ENCODE measurements at regions not wholly inside any gene's neighbourhood (a gene's known extent, or its start where the extent isn't known, plus 50 kb on each side); places are given as distances from the start of the nearest gene placed in this dataset.
A peak's percentile ranks its signal among the peaks of the same experiment; 100 is the strongest.

- DNase-seq: no peak
- Mint-ChIP-seq H3K4me3 (no peak overlapping the region), H3K4me1 (no peaks in the 10 kb centered on the region), H3K9me3 (no peaks in the 10 kb centered on the region), H3K27ac (no peak overlapping the region), H3K27me3 (no peaks in the 10 kb centered on the region), H3K36me3 (no peaks in the 10 kb centered on the region)
Measured at GRCh38 chr4:171667906-171668305, 145.3 kb upstream of the GALNTL6 start.

GRCh38 chr4:171651071-171651470 lies 162.1 kb upstream of the GALNTL6 start:
- H3K27ac Mint-ChIP-seq: no peak overlapping the region
- H3K4me3 Mint-ChIP-seq: no peak overlapping the region
- H3K36me3 Mint-ChIP-seq: no peaks in the 10 kb centered on the region
- H3K27me3 Mint-ChIP-seq: no peaks in the 10 kb centered on the region
- no peak for DNase-seq
- peaks cover 9% of the 10 kb centered on the region for H3K9me3 Mint-ChIP-seq
- no peaks in the 10 kb centered on the region for H3K4me1 Mint-ChIP-seq

GRCh38 chr4:171650543-171650942 lies 162.7 kb upstream of the GALNTL6 start:
- Mint-ChIP-seq H3K27ac (no peak overlapping the region), H3K9me3 (peaks cover 9% of the 10 kb centered on the region), H3K27me3 (no peaks in the 10 kb centered on the region), H3K36me3 (no peaks in the 10 kb centered on the region), H3K4me1 (no peaks in the 10 kb centered on the region), H3K4me3 (no peak overlapping the region)
- DNase-seq: no peak

GRCh38 chr4:171648926-171649325 lies 164.3 kb upstream of the GALNTL6 start:
- Mint-ChIP-seq H3K27me3 (no peaks in the 10 kb centered on the region), H3K36me3 (no peaks in the 10 kb centered on the region), H3K9me3 (peaks cover 9% of the 10 kb centered on the region), H3K4me3 (no peak overlapping the region), H3K27ac (no peak overlapping the region), H3K4me1 (no peaks in the 10 kb centered on the region)
- DNase-seq: no peak

- no peak for DNase-seq
- peaks cover 8% of the 10 kb centered on the region for H3K9me3 Mint-ChIP-seq
- H3K27ac Mint-ChIP-seq: no peak overlapping the region
- no peaks in the 10 kb centered on the region for H3K36me3 Mint-ChIP-seq
- H3K4me1 Mint-ChIP-seq: peaks cover 7% of the 10 kb centered on the region
- H3K27me3 Mint-ChIP-seq: no peaks in the 10 kb centered on the region
- no peak overlapping the region for H3K4me3 Mint-ChIP-seq
Measured at GRCh38 chr4:171646984-171647383, 166.2 kb upstream of the GALNTL6 start.

- Mint-ChIP-seq H3K4me3 (no peak overlapping the region), H3K9me3 (peaks cover 2% of the 10 kb centered on the region), H3K27ac (no peak overlapping the region), H3K4me1 (peaks cover 10% of the 10 kb centered on the region), H3K36me3 (no peaks in the 10 kb centered on the region), H3K27me3 (no peaks in the 10 kb centered on the region)
- DNase-seq: peak; percentile 4
Measured at GRCh38 chr4:171644430-171645057, 168.7 kb upstream of the GALNTL6 start.

- Mint-ChIP-seq H3K9me3 (peaks cover 2% of the 10 kb centered on the region), H3K36me3 (no peaks in the 10 kb centered on the region), H3K4me3 (no peak overlapping the region), H3K4me1 (peaks cover 11% of the 10 kb centered on the region), H3K27me3 (no peaks in the 10 kb centered on the region), H3K27ac (peak overlapping the region; percentile 47)
- no peak for DNase-seq
Measured at GRCh38 chr4:171639540-171639939, 173.7 kb upstream of the GALNTL6 start.

GRCh38 chr4:171636606-171637005 lies 176.6 kb upstream of the GALNTL6 start:
- Mint-ChIP-seq H3K4me1 (peaks cover 4% of the 10 kb centered on the region), H3K36me3 (no peaks in the 10 kb centered on the region)

GRCh38 chr4:171629737-171630136 lies 183.5 kb upstream of the GALNTL6 start:
- Mint-ChIP-seq H3K27me3 (no peaks in the 10 kb centered on the region), H3K27ac (no peak overlapping the region), H3K4me1 (no peaks in the 10 kb centered on the region), H3K36me3 (no peaks in the 10 kb centered on the region), H3K4me3 (no peak overlapping the region), H3K9me3 (peaks cover 5% of the 10 kb centered on the region)
- no peak for DNase-seq

More at GRCh38 chr4:171636606-171637005, 176.6 kb upstream of the GALNTL6 start:
- no peak for DNase-seq
- Mint-ChIP-seq H3K27me3 (no peaks in the 10 kb centered on the region), H3K4me3 (no peak overlapping the region), H3K9me3 (peaks cover 2% of the 10 kb centered on the region), H3K27ac (no peak overlapping the region)

- H3K27me3 Mint-ChIP-seq: no peaks in the 10 kb centered on the region
- H3K27ac Mint-ChIP-seq: no peak overlapping the region
- no peak for DNase-seq
- no peaks in the 10 kb centered on the region for H3K4me1 Mint-ChIP-seq
- no peak overlapping the region for H3K4me3 Mint-ChIP-seq
- H3K9me3 Mint-ChIP-seq: peaks cover 4% of the 10 kb centered on the region
- H3K36me3 Mint-ChIP-seq: no peaks in the 10 kb centered on the region
Measured at GRCh38 chr4:171629182-171629581, 184.0 kb upstream of the GALNTL6 start.

- H3K27ac Mint-ChIP-seq: no peak overlapping the region
- H3K4me3 Mint-ChIP-seq: no peak overlapping the region
- DNase-seq: no peak
- no peaks in the 10 kb centered on the region for H3K27me3 Mint-ChIP-seq
- peaks cover 3% of the 10 kb centered on the region for H3K9me3 Mint-ChIP-seq
- H3K4me1 Mint-ChIP-seq: no peaks in the 10 kb centered on the region
- no peaks in the 10 kb centered on the region for H3K36me3 Mint-ChIP-seq
Measured at GRCh38 chr4:171626554-171626953, 186.7 kb upstream of the GALNTL6 start.

- Mint-ChIP-seq H3K4me1 (no peaks in the 10 kb centered on the region), H3K27me3 (no peaks in the 10 kb centered on the region), H3K27ac (no peak overlapping the region), H3K9me3 (peaks cover 2% of the 10 kb centered on the region), H3K36me3 (no peaks in the 10 kb centered on the region), H3K4me3 (no peak overlapping the region)
- DNase-seq: no peak
Measured at GRCh38 chr4:171622729-171623128, 190.5 kb upstream of the GALNTL6 start.

- Mint-ChIP-seq H3K9me3 (peaks cover 2% of the 10 kb centered on the region), H3K4me1 (no peaks in the 10 kb centered on the region), H3K36me3 (no peaks in the 10 kb centered on the region), H3K4me3 (no peak overlapping the region), H3K27ac (no peak overlapping the region), H3K27me3 (no peaks in the 10 kb centered on the region)
- DNase-seq: no peak
Measured at GRCh38 chr4:171621646-171622045, 191.6 kb upstream of the GALNTL6 start.

- Mint-ChIP-seq H3K4me1 (no peaks in the 10 kb centered on the region), H3K4me3 (no peak overlapping the region)
Measured at GRCh38 chr4:171612907-171613306, 200.3 kb upstream of the GALNTL6 start.

GRCh38 chr4:171602638-171603355 lies 210.4 kb upstream of the GALNTL6 start:
- Mint-ChIP-seq H3K36me3 (no peaks in the 10 kb centered on the region), H3K27ac (no peak overlapping the region), H3K9me3 (peaks cover 3% of the 10 kb centered on the region), H3K4me1 (no peaks in the 10 kb centered on the region), H3K27me3 (no peaks in the 10 kb centered on the region), H3K4me3 (no peak overlapping the region)
- no peak for DNase-seq

More at GRCh38 chr4:171612907-171613306, 200.3 kb upstream of the GALNTL6 start:
- Mint-ChIP-seq H3K36me3 (no peaks in the 10 kb centered on the region), H3K27me3 (no peaks in the 10 kb centered on the region), H3K27ac (no peak overlapping the region), H3K9me3 (peaks cover under 1% of the 10 kb centered on the region)
- no peak for DNase-seq

- Mint-ChIP-seq H3K27me3 (no peaks in the 10 kb centered on the region), H3K9me3 (no peaks in the 10 kb centered on the region), H3K4me1 (no peaks in the 10 kb centered on the region), H3K36me3 (no peaks in the 10 kb centered on the region), H3K27ac (no peak overlapping the region), H3K4me3 (no peak overlapping the region)
- no peak for DNase-seq
Measured at GRCh38 chr4:171601091-171601490, 212.1 kb upstream of the GALNTL6 start.
